CD14-positive monocyte (primary cell): ENCODE measurements at regions not wholly inside any gene's neighbourhood (a gene's known extent, or its start where the extent isn't known, plus 50 kb on each side); places are given as distances from the start of the nearest gene placed in this dataset.

ENCODE experiments used
- DNase-seq, 3 donors: peaks; one replicate each; pipeline ENCODE4 v3.0.0-alpha.2; 2011 to 2022
- H2AFZ ChIP-seq: 2 replicates; pipeline ENCODE4 v1.6.0; 2012; ENCODE audit warnings: mild to moderate bottlenecking, low read depth, low read length, inconsistent platforms; ENCODE audit not compliant: insufficient read depth, poor library complexity, severe bottlenecking
- H3K27ac ChIP-seq, 2 donors: 1 replicate in 1 of 2; 2 replicates in 1 of 2; pipeline ENCODE4 v1.5.1; 2012 to 2013; ENCODE audit warnings: low read length in 2 of 2, control low read depth in 1 of 2, inconsistent platforms in 1 of 2, low read depth in 1 of 2, mild to moderate bottlenecking in 1 of 2
- H3K27me3 ChIP-seq, 2 donors: one replicate each; pipeline versions ENCODE4 v1.6.0 to v1.6.1; 2011 to 2013; ENCODE audit warnings: low read length in 2 of 2; ENCODE audit not compliant: control insufficient read depth in 2 of 2, insufficient read depth in 2 of 2
- H3K36me3 ChIP-seq, 2 donors: replicated peaks in 1 of 2; 1 replicate in 1 of 2; 2 replicates in 1 of 2; pipeline versions ENCODE4 v1.5.1 to v1.6.1; 2012 to 2013; ENCODE audit warnings: low read length in 2 of 2, control low read depth in 1 of 2, inconsistent platforms in 1 of 2, mild to moderate bottlenecking in 1 of 2; ENCODE audit not compliant: insufficient read depth in 2 of 2, control insufficient read depth in 1 of 2
- H3K4me1 ChIP-seq, 2 donors: 1 replicate in 1 of 2; 2 replicates in 1 of 2; pipeline versions ENCODE4 v1.5.1 to v1.6.1; 2012 to 2013; ENCODE audit warnings: low read length in 2 of 2, control low read depth in 1 of 2, inconsistent platforms in 1 of 2, mild to moderate bottlenecking in 1 of 2, moderate library complexity in 1 of 2; ENCODE audit not compliant: insufficient read depth in 2 of 2, control insufficient read depth in 1 of 2
- H3K4me2 ChIP-seq: replicated peaks from 2 replicates; pipeline ENCODE3; 2012; ENCODE audit warnings: low read length, moderate library complexity, mild to moderate bottlenecking; ENCODE audit not compliant: poor library complexity, severe bottlenecking; ENCODE audit errors: extremely low read depth
- H3K4me3 ChIP-seq, 3 experiments: fragments of 200-600 bp in 1 of 3; sonication (generic) in 1 of 3; replicated peaks in 1 of 3; 1 replicate in 2 of 3; 2 replicates in 1 of 3; pipeline ENCODE4 v1.5.1; 2011 to 2013; ENCODE audit warnings: low read length in 3 of 3, mild to moderate bottlenecking in 3 of 3, control low read depth in 2 of 3, low read depth in 2 of 3, inconsistent platforms in 1 of 3, moderate library complexity in 1 of 3
- H3K79me2 ChIP-seq: 2 replicates; pipeline ENCODE4 v1.6.0; 2012; ENCODE audit warnings: mild to moderate bottlenecking, control low read depth, inconsistent platforms, low read length, moderate library complexity; ENCODE audit not compliant: insufficient read depth
- H3K9ac ChIP-seq: 2 replicates; pipeline ENCODE4 v1.6.0; 2017; ENCODE audit warnings: low read length, mild to moderate bottlenecking; ENCODE audit not compliant: insufficient read depth, poor library complexity, severe bottlenecking
- H3K9me3 ChIP-seq, 2 donors: replicated peaks in 1 of 2; 1 replicate in 1 of 2; 2 replicates in 1 of 2; pipeline versions ENCODE4 v1.5.1 to v1.6.1; 2012 to 2013; ENCODE audit warnings: low read length in 2 of 2, control low read depth in 1 of 2; ENCODE audit not compliant: control insufficient read depth in 1 of 2, insufficient read depth in 1 of 2
- H4K20me1 ChIP-seq: 2 replicates; pipeline ENCODE4 v1.6.0; 2012; ENCODE audit warnings: mild to moderate bottlenecking, low read length, control low read depth, moderate library complexity; ENCODE audit not compliant: insufficient read depth
- H3K27ac Mint-ChIP-seq, 7 donors: one replicate each; pipeline ENCODE4 v1.8.0; 2020; ENCODE audit warnings: mild to moderate bottlenecking in 7 of 7, mixed read lengths in 7 of 7, moderate library complexity in 6 of 7, inconsistent platforms in 2 of 7
- H3K27me3 Mint-ChIP-seq, 3 donors: one replicate each; pipeline ENCODE4 v1.8.0; 2021 to 2022; ENCODE audit warnings: low read depth in 3 of 3, mild to moderate bottlenecking in 3 of 3, mixed read lengths in 3 of 3, moderate library complexity in 3 of 3, inconsistent platforms in 1 of 3
- H3K36me3 Mint-ChIP-seq, 2 donors: one replicate each; pipeline ENCODE4 v1.8.0; 2020; ENCODE audit warnings: mixed read lengths in 2 of 2, inconsistent platforms in 1 of 2, mild to moderate bottlenecking in 1 of 2
- H3K4me1 Mint-ChIP-seq: one replicate; pipeline ENCODE4 v1.8.0; 2020; ENCODE audit warnings: mild to moderate bottlenecking, mixed read lengths
- H3K4me3 Mint-ChIP-seq, 2 donors: one replicate each; pipeline ENCODE4 v1.8.0; 2020; ENCODE audit warnings: mild to moderate bottlenecking in 2 of 2, mixed read lengths in 2 of 2, moderate library complexity in 1 of 2
- H3K9me3 Mint-ChIP-seq, 7 donors: one replicate each; pipeline ENCODE4 v1.8.0; 2020 to 2022; ENCODE audit warnings: mixed read lengths in 7 of 7, mild to moderate bottlenecking in 6 of 7, moderate library complexity in 6 of 7, inconsistent platforms in 2 of 7
- WGBS: methylation state at CpG from one replicate; pipeline ENCODE4 v1.1.5; 2013; ENCODE audit warnings: missing lambda C conversion rate; ENCODE audit not compliant: insufficient coverage; 5-methylcytosine and 5-hydroxymethylcytosine counted together
- intact Hi-C, 2 donors: fragments of 100-400 bp; cut with micrococcal nuclease; formaldehyde crosslinking; loops; one replicate each; pipeline versions ENCODE4 v1.15.0 to v1.15.1; 2023
- TF ChIP-seq, protein P1 (sequence below): fragments of 200-600 bp; IDR thresholded peaks from one replicate; pipeline ENCODE4 v1.8.0; 2022; ENCODE audit warnings: antibody characterized with exemption, mild to moderate bottlenecking

DNA sequence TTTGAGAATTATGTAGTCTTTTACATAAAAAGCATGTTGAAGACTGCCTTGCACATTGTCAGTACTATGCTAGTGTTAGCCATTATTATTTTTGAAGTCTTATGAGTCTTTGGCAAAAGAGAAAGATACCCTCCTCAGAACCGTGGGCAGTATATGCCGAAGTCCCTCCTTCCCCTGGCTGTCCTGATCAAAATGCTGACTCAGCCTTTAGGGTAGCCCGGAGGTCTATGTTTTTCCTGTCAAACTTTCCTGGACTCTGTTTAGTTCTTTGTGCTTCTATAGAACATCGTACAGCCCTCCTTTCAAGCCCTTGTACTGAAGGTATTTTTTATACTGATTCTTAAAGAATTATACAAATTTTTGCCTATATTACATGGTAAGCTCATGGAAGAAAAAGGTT, 264.7 kb upstream of the ATP5MC3 start:
- Mint-ChIP-seq H3K4me1 (peaks cover 14% of the 10 kb centered on the region), H3K36me3 (no peaks in the 10 kb centered on the region), H3K27me3 (peaks cover 0 to 3% (median 0%) of the 10 kb centered on the region in 3 donors), H3K4me3 (no peak overlapping the region), H3K9me3 (peaks cover 0 to 3% (median 0%) of the 10 kb centered on the region in 7 donors), H3K27ac (no peak overlapping the region)
- Histone ChIP-seq H3K4me2 (no peak overlapping the region), H3K27me3 (no peaks in the 10 kb centered on the region), H3K36me3 (no peaks in the 10 kb centered on the region), H3K4me3 (no peak overlapping the region), H2AFZ (no peak overlapping the region), H3K9ac (no peak overlapping the region), H3K79me2 (no peaks in the 10 kb centered on the region), H4K20me1 (no peaks in the 10 kb centered on the region), H3K9me3 (no peaks in the 10 kb centered on the region), H3K4me1 (no peaks in the 10 kb centered on the region), H3K27ac (no peak overlapping the region)
- TF ChIP-seq, protein P1, sequence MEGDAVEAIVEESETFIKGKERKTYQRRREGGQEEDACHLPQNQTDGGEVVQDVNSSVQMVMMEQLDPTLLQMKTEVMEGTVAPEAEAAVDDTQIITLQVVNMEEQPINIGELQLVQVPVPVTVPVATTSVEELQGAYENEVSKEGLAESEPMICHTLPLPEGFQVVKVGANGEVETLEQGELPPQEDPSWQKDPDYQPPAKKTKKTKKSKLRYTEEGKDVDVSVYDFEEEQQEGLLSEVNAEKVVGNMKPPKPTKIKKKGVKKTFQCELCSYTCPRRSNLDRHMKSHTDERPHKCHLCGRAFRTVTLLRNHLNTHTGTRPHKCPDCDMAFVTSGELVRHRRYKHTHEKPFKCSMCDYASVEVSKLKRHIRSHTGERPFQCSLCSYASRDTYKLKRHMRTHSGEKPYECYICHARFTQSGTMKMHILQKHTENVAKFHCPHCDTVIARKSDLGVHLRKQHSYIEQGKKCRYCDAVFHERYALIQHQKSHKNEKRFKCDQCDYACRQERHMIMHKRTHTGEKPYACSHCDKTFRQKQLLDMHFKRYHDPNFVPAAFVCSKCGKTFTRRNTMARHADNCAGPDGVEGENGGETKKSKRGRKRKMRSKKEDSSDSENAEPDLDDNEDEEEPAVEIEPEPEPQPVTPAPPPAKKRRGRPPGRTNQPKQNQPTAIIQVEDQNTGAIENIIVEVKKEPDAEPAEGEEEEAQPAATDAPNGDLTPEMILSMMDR, result no peak
- 100% methylated on average over 1 of the region's 4 CpGs for WGBS
- no peak for DNase-seq
- intact Hi-C loops, result no loop called here

DNA sequence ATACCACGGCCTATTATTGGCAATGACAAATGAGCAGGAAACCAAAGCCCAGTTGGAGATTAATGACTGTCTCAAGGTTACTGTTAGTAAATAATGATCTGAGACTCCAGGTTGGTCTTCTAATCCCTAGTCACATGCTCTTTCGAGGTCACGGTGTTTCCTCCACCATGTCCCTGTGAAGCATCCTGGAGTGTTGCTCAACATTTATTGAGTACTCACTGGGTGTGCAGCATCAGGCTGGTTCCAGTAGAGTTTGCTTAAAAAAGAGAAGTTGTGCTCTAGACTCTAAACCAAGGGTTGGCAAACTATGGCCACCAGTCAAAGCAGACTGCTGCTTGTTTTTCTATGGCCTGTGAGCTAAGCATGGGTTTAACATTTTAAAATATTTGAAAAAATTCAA, 263.8 kb upstream of the ATP5MC3 start:
- DNase-seq, result peak; percentile 10 to 21 (median 13)
- TF ChIP-seq, protein P1, result no peak
- WGBS, result 0% methylated on average over 1 of the region's 3 CpGs
- no peak overlapping the region for H3K4me3 Mint-ChIP-seq
- Histone ChIP-seq H4K20me1 (no peaks in the 10 kb centered on the region), H3K27ac (no peak overlapping the region), H3K9me3 (no peaks in the 10 kb centered on the region), H3K4me3 (no peak overlapping the region), H3K9ac (no peak overlapping the region), H3K27me3 (no peaks in the 10 kb centered on the region), H3K4me1 (no peaks in the 10 kb centered on the region), H2AFZ (no peak overlapping the region), H3K4me2 (no peak overlapping the region), H3K36me3 (no peaks in the 10 kb centered on the region), H3K79me2 (no peaks in the 10 kb centered on the region)
- no peaks in the 10 kb centered on the region for H3K36me3 Mint-ChIP-seq
- peaks cover 0 to 3% (median 0%) of the 10 kb centered on the region in 3 donors for H3K27me3 Mint-ChIP-seq
- H3K27ac Mint-ChIP-seq, result no peak overlapping the region
- peaks cover 0 to 3% (median 0%) of the 10 kb centered on the region in 7 donors for H3K9me3 Mint-ChIP-seq
- intact Hi-C loops, result no loop called here
- H3K4me1 Mint-ChIP-seq, result peaks cover 10% of the 10 kb centered on the region
